ENCODE measurements at regions not wholly inside any gene's neighbourhood (a gene's known extent, or its start where the extent isn't known, plus 50 kb on each side); places are given as distances from the start of the nearest gene placed in this dataset.

DNA sequence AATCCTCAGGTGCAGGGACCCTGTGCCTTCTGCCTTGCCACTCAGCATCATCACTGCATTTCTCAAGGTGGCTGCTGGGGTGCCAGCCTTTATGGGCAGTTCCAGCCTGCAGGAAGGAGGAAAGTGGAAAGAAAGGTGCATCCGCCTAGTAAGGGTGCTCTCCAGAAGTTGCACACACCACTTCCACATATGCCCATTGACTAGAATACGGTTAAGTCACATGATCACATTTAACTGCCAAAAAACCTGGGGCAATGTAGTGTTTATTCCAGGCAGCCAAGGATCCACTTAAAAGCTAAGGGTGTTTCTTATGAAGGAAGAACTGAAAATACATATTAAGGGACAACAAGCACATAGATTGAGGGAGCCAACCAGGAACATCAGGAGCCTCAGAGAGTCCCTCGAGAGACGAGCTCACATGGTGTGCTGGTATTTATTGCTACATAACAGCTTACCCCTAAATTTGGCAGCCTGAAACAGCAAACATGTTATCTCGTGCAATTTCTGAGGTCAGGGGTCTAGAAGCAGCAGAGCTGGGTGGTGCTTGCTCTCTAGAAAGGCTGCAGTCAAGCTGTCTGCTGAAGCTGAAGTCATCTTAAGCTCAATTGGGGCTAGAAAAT lies 52.0 kb upstream of the MMP2 start:
- WGBS (ENCODE audit: low lambda C conversion rate) = 26% methylated on average over 5 of the region's 5 CpGs
- CTCF ChIA-PET = interaction anchor here (0.7 kb wide), 1 partner anchor 25 kb away, joined by 3 read pairs; no protein-coding TSS in a partner anchor

More for the DNA sequence above, 52.0 kb upstream of the MMP2 start:
- Histone ChIP-seq H3K4me1 (ENCODE audit: control insufficient read depth in 1 of 2, insufficient read depth in 2 of 2, low read depth in 1 of 2, low read length in 1 of 2) (no peaks in the 10 kb centered on the region), H3K27me3 (ENCODE audit: insufficient read depth) (no peaks in the 10 kb centered on the region), H3K4me3 (ENCODE audit: low read depth in 2 of 2, low read length in 1 of 2) (no peak overlapping the region), H3K4me2 (no peak overlapping the region), H3K9me3 (no peaks in the 10 kb centered on the region), H3K9ac (no peak overlapping the region), H2AFZ (ENCODE audit: low read depth) (no peak overlapping the region), H3K79me2 (ENCODE audit: insufficient read depth) (no peaks in the 10 kb centered on the region), H4K20me1 (ENCODE audit: insufficient read depth) (no peaks in the 10 kb centered on the region), H3K27ac (ENCODE audit: low read depth in 2 of 2, low read length in 1 of 2) (no peak overlapping the region), H3F3A (replicated peaks; ENCODE audit: insufficient read depth) (no peaks in the 10 kb centered on the region), H3K36me3 (replicated peaks in 1 of 2; ENCODE audit: control insufficient read depth in 1 of 2, insufficient read depth in 2 of 2, low read length in 1 of 2) (no peaks in the 10 kb centered on the region), H3K9me2 (no peaks in the 10 kb centered on the region)
- no peak for DNase-seq
- TF ChIP-seq, protein P1, sequence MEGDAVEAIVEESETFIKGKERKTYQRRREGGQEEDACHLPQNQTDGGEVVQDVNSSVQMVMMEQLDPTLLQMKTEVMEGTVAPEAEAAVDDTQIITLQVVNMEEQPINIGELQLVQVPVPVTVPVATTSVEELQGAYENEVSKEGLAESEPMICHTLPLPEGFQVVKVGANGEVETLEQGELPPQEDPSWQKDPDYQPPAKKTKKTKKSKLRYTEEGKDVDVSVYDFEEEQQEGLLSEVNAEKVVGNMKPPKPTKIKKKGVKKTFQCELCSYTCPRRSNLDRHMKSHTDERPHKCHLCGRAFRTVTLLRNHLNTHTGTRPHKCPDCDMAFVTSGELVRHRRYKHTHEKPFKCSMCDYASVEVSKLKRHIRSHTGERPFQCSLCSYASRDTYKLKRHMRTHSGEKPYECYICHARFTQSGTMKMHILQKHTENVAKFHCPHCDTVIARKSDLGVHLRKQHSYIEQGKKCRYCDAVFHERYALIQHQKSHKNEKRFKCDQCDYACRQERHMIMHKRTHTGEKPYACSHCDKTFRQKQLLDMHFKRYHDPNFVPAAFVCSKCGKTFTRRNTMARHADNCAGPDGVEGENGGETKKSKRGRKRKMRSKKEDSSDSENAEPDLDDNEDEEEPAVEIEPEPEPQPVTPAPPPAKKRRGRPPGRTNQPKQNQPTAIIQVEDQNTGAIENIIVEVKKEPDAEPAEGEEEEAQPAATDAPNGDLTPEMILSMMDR (IDR thresholded peaks at IDR 0.05) = no peak
- TF ChIP-seq, protein P2, sequence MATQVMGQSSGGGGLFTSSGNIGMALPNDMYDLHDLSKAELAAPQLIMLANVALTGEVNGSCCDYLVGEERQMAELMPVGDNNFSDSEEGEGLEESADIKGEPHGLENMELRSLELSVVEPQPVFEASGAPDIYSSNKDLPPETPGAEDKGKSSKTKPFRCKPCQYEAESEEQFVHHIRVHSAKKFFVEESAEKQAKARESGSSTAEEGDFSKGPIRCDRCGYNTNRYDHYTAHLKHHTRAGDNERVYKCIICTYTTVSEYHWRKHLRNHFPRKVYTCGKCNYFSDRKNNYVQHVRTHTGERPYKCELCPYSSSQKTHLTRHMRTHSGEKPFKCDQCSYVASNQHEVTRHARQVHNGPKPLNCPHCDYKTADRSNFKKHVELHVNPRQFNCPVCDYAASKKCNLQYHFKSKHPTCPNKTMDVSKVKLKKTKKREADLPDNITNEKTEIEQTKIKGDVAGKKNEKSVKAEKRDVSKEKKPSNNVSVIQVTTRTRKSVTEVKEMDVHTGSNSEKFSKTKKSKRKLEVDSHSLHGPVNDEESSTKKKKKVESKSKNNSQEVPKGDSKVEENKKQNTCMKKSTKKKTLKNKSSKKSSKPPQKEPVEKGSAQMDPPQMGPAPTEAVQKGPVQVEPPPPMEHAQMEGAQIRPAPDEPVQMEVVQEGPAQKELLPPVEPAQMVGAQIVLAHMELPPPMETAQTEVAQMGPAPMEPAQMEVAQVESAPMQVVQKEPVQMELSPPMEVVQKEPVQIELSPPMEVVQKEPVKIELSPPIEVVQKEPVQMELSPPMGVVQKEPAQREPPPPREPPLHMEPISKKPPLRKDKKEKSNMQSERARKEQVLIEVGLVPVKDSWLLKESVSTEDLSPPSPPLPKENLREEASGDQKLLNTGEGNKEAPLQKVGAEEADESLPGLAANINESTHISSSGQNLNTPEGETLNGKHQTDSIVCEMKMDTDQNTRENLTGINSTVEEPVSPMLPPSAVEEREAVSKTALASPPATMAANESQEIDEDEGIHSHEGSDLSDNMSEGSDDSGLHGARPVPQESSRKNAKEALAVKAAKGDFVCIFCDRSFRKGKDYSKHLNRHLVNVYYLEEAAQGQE (IDR thresholded peaks at IDR 0.05; ENCODE audit: low read depth, low read length) = no peak
- no peak for TF ChIP-seq TAF1 (IDR thresholded peaks at IDR 0.05; ENCODE audit: borderline replicate concordance, low read depth, low read length)
- no peak for TF ChIP-seq NFIC (IDR thresholded peaks at IDR 0.05; ENCODE audit: borderline replicate concordance)
- TF ChIP-seq, protein P3, sequence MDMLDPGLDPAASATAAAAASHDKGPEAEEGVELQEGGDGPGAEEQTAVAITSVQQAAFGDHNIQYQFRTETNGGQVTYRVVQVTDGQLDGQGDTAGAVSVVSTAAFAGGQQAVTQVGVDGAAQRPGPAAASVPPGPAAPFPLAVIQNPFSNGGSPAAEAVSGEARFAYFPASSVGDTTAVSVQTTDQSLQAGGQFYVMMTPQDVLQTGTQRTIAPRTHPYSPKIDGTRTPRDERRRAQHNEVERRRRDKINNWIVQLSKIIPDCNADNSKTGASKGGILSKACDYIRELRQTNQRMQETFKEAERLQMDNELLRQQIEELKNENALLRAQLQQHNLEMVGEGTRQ (IDR thresholded peaks at IDR 0.05; ENCODE audit: borderline replicate concordance, low read depth, low read length) = no peak
- no peak for TF ChIP-seq EZH2phosphoT487 (IDR thresholded peaks at IDR 0.05; ENCODE audit: borderline replicate concordance, low read depth)
- TF ChIP-seq GATA2 (CRISPR knock-in tag; IDR thresholded peaks at IDR 0.05) = no peak
- TF ChIP-seq FOXM1 (IDR thresholded peaks at IDR 0.05; ENCODE audit: low read depth) = no peak
- POLR2A ChIA-PET = no interaction called here
